B cell (primary cell): ENCODE measurements at regions not wholly inside any gene's neighbourhood (a gene's known extent, or its start where the extent isn't known, plus 50 kb on each side); places are given as distances from the start of the nearest gene placed in this dataset.

Experiments
- ATAC-seq: fragments of 200-7000 bp; cut with Tn5 transposase; one replicate; pipeline ENCODE4 v1.10.0; 2021; ENCODE audit warnings: low read depth, mild to moderate bottlenecking, moderate number of reproducible peaks, moderate library complexity
- CTCF ChIA-PET: fragments of 350-600 bp; sonication (Branson Sonifier 250); formaldehyde crosslinking; loops from one replicate; lab custom pipeline; 2021; ENCODE audit warnings: antibody characterized with exemption, inconsistent platforms; lab: Charles Lee
- POLR2A ChIA-PET: fragments of 350-600 bp; sonication (Branson Sonifier 250); formaldehyde crosslinking; loops from one replicate; lab custom pipeline; 2021; ENCODE audit warnings: antibody characterized with exemption; lab: Charles Lee
- DNase-seq: peaks from one replicate; pipeline ENCODE4 v3.0.0; 2013
- H2AFZ ChIP-seq: 2 replicates; pipeline ENCODE4 v1.6.1; 2012; ENCODE audit warnings: mild to moderate bottlenecking, low read depth, low read length; ENCODE audit not compliant: insufficient read depth, poor library complexity, severe bottlenecking
- H3K27ac ChIP-seq, 2 donors: 1 replicate in 1 of 2; 2 replicates in 1 of 2; pipeline ENCODE4 v1.5.1; 2012 to 2013; ENCODE audit warnings: low read length in 2 of 2, mild to moderate bottlenecking in 2 of 2, moderate library complexity in 1 of 2
- H3K27me3 ChIP-seq, 4 experiments: fragments of 200-600 bp in 1 of 4; sonication (generic) in 1 of 4; replicated peaks in 1 of 4; 1 replicate in 2 of 4; 2 replicates in 2 of 4; pipeline versions ENCODE4 v1.6.1 to v1.7.0; 2013 to 2016; ENCODE audit warnings: low read length in 3 of 4, mild to moderate bottlenecking in 2 of 4, mixed read lengths in 1 of 4, moderate library complexity in 1 of 4; ENCODE audit not compliant: insufficient read depth in 4 of 4, control insufficient read depth in 3 of 4; ENCODE audit errors: control extremely low read depth in 1 of 4
- H3K36me3 ChIP-seq, 2 experiments: replicated peaks in 1 of 2; 1 replicate in 1 of 2; 2 replicates in 1 of 2; pipeline versions ENCODE4 v1.6.1 to v1.7.1; 2013; ENCODE audit warnings: low read length in 1 of 2; ENCODE audit not compliant: insufficient read depth in 2 of 2, control insufficient read depth in 1 of 2; ENCODE audit errors: control extremely low read depth in 1 of 2, extremely low read depth in 1 of 2
- H3K4me1 ChIP-seq, 2 donors: fragments of 200-600 bp in 1 of 2; sonication (generic) in 1 of 2; 1 replicate in 1 of 2; 2 replicates in 1 of 2; pipeline versions ENCODE4 v1.5.1 to v1.6.1; 2013 to 2017; ENCODE audit warnings: low read length in 2 of 2; ENCODE audit not compliant: control insufficient read depth in 2 of 2, insufficient read depth in 2 of 2
- H3K4me2 ChIP-seq: replicated peaks from 2 replicates; pipeline ENCODE3; 2012; ENCODE audit warnings: mild to moderate bottlenecking, low read depth, low read length; ENCODE audit not compliant: poor library complexity, severe bottlenecking
- H3K4me3 ChIP-seq, 5 experiments: fragments of 200-600 bp in 1 of 5; sonication (generic) in 1 of 5; 1 replicate in 3 of 5; 2 replicates in 2 of 5; pipeline versions ENCODE4 v1.5.1 to v1.7.0; 2011 to 2016; ENCODE audit warnings: low read length in 4 of 5, mild to moderate bottlenecking in 4 of 5, low read depth in 2 of 5, control low read depth in 1 of 5, moderate library complexity in 1 of 5; ENCODE audit not compliant: insufficient read depth in 1 of 5; ENCODE audit errors: control extremely low read depth in 1 of 5, extremely low read depth in 1 of 5
- H3K79me2 ChIP-seq: fragments of 200-600 bp; sonication (generic); one replicate; pipeline ENCODE4 v1.6.0; 2016; ENCODE audit warnings: low read length; ENCODE audit not compliant: control insufficient read depth, insufficient read depth
- H3K9ac ChIP-seq: fragments of 200-600 bp; sonication (generic); 2 replicates; pipeline ENCODE4 v1.6.1; 2017; ENCODE audit warnings: mild to moderate bottlenecking, low read length, moderate library complexity
- H3K9me3 ChIP-seq, 3 donors: one replicate each; pipeline versions ENCODE4 v1.6.1 to v1.7.1; 2013; ENCODE audit warnings: low read length in 2 of 3; ENCODE audit not compliant: control insufficient read depth in 2 of 3, insufficient read depth in 1 of 3; ENCODE audit errors: control extremely low read depth in 1 of 3
- H4K20me1 ChIP-seq: 2 replicates; pipeline ENCODE4 v1.6.0; 2012; ENCODE audit warnings: mild to moderate bottlenecking, low read length; ENCODE audit not compliant: insufficient read depth, control insufficient read depth, poor library complexity, severe bottlenecking
- H3K27ac Mint-ChIP-seq: one replicate; pipeline ENCODE4 v1.8.0; 2021; ENCODE audit warnings: mixed read lengths
- H3K27me3 Mint-ChIP-seq: one replicate; pipeline ENCODE4 v1.8.0; 2021; ENCODE audit warnings: mixed read lengths
- H3K4me1 Mint-ChIP-seq: one replicate; pipeline ENCODE4 v1.8.0; 2021; ENCODE audit warnings: mixed read lengths
- H3K4me3 Mint-ChIP-seq: one replicate; pipeline ENCODE4 v1.8.0; 2021; ENCODE audit warnings: mixed read lengths
- H3K9me3 Mint-ChIP-seq: one replicate; pipeline ENCODE4 v1.8.0; 2022; ENCODE audit warnings: mixed read lengths; ENCODE audit not compliant: insufficient read depth
- EZH2 ChIP-seq: IDR thresholded peaks from 2 replicates; pipeline ENCODE4 v1.6.1; 2012; ENCODE audit warnings: borderline replicate concordance, low read depth, mild to moderate bottlenecking, moderate library complexity, low read length; ENCODE audit not compliant: insufficient read depth, poor library complexity, severe bottlenecking
- WGBS: methylation state at CpG from one replicate; pipeline ENCODE4 v1.1.5; 2013; ENCODE audit warnings: missing lambda C conversion rate; ENCODE audit not compliant: insufficient coverage; 5-methylcytosine and 5-hydroxymethylcytosine counted together
- intact Hi-C: fragments of 100-400 bp; cut with micrococcal nuclease; formaldehyde crosslinking; loops from one replicate; pipeline ENCODE4 v1.10.0; 2022
- TF ChIP-seq, protein P1 (sequence below): fragments of 200-600 bp; IDR thresholded peaks from one replicate; pipeline ENCODE4 v1.8.0; 2022; ENCODE audit warnings: antibody characterized with exemption, mild to moderate bottlenecking

GRCh38 chr9:106707291-106707690 is 155.7 kb upstream of the ZNF462 start:
- POLR2A ChIA-PET: no interaction called here
- Histone ChIP-seq H3K27me3 (no peaks in the 10 kb centered on the region), H3K4me2 (no peak overlapping the region), H4K20me1 (no peaks in the 10 kb centered on the region), H2AFZ (no peak overlapping the region), H3K27ac (no peak overlapping the region), H3K9me3 (no peaks in the 10 kb centered on the region), H3K4me1 (no peaks in the 10 kb centered on the region), H3K79me2 (no peaks in the 10 kb centered on the region), H3K9ac (no peak overlapping the region), H3K36me3 (no peaks in the 10 kb centered on the region), H3K4me3 (no peak overlapping the region)
- Mint-ChIP-seq H3K27me3 (no peaks in the 10 kb centered on the region), H3K4me3 (no peak overlapping the region), H3K9me3 (peaks cover 3% of the 10 kb centered on the region), H3K4me1 (no peaks in the 10 kb centered on the region), H3K27ac (no peak overlapping the region)
- CTCF ChIA-PET: interaction anchor here (0.6 kb wide), 2 partner anchors 14 to 97 kb away, joined by 3 read pairs; no protein-coding TSS in a partner anchor
- intact Hi-C loops: no loop called here
- TF ChIP-seq, protein P1, sequence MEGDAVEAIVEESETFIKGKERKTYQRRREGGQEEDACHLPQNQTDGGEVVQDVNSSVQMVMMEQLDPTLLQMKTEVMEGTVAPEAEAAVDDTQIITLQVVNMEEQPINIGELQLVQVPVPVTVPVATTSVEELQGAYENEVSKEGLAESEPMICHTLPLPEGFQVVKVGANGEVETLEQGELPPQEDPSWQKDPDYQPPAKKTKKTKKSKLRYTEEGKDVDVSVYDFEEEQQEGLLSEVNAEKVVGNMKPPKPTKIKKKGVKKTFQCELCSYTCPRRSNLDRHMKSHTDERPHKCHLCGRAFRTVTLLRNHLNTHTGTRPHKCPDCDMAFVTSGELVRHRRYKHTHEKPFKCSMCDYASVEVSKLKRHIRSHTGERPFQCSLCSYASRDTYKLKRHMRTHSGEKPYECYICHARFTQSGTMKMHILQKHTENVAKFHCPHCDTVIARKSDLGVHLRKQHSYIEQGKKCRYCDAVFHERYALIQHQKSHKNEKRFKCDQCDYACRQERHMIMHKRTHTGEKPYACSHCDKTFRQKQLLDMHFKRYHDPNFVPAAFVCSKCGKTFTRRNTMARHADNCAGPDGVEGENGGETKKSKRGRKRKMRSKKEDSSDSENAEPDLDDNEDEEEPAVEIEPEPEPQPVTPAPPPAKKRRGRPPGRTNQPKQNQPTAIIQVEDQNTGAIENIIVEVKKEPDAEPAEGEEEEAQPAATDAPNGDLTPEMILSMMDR: no peak
- TF ChIP-seq EZH2: no peak
- no CpG with 5 or more reads among the region's 1 CpG for WGBS
- ATAC-seq (no peak), DNase-seq (no peak)

- H3K27me3 Mint-ChIP-seq: no peaks in the 10 kb centered on the region
- no peaks in the 10 kb centered on the region for H3K9me3 ChIP-seq
- H3K27me3 ChIP-seq: no peaks in the 10 kb centered on the region
- no peaks in the 10 kb centered on the region for H3K4me1 ChIP-seq
- H3K27ac Mint-ChIP-seq: no peak overlapping the region
- 76% methylated on average over 6 of the region's 13 CpGs for WGBS
- no peaks in the 10 kb centered on the region for H4K20me1 ChIP-seq
- no peak overlapping the region for H3K4me3 ChIP-seq
- no peak overlapping the region for H3K9ac ChIP-seq
- no peak overlapping the region for H3K27ac ChIP-seq
- H3K4me3 Mint-ChIP-seq: no peak overlapping the region
- no peak for ATAC-seq
- no peak overlapping the region for H3K4me2 ChIP-seq
- DNase-seq: no peak
- H3K36me3 ChIP-seq: no peaks in the 10 kb centered on the region
- H3K4me1 Mint-ChIP-seq: no peaks in the 10 kb centered on the region
- no peaks in the 10 kb centered on the region for H3K79me2 ChIP-seq
- peaks cover 3% of the 10 kb centered on the region for H3K9me3 Mint-ChIP-seq
- ChIA-PET POLR2A (no interaction called here), CTCF (interaction anchor here (0.6 kb wide), 1 partner anchor 15 kb away, joined by 3 read pairs; no protein-coding TSS in a partner anchor)
- intact Hi-C loops: no loop called here
- no peak overlapping the region for H2AFZ ChIP-seq
- TF ChIP-seq EZH2: no peak
- TF ChIP-seq, protein P1: no peak
These were observed 155.1 kb upstream of the ZNF462 start for GRCh38 chr9:106707738-106708474.
